IMR-90 (cell line): ENCODE measurements at regions not wholly inside any gene's neighbourhood (a gene's known extent, or its start where the extent isn't known, plus 50 kb on each side); places are given as distances from the start of the nearest gene placed in this dataset.

Experiments
- ATAC-seq: fragments of 200-7000 bp; cut with Tn5 transposase; 2 replicates; pipeline ENCODE4 v1.9.1; 2020; ENCODE audit warnings: low read depth, mild to moderate bottlenecking, moderate library complexity
- BruUV-seq: library from RNA; stranded (reverse); fragments of 400-500 nt; replicated peaks from 2 replicates; lab custom pipeline; 2021; lab: Mats Ljungman, UMichigan
- CTCF ChIA-PET: fragments of 300-600 bp; formaldehyde crosslinking; extraction: SDS; loops from one replicate; lab custom pipeline; 2021; ENCODE audit warnings: antibody characterized with exemption; lab: Yijun Ruan, JAX
- POLR2A ChIA-PET: fragments of 300-600 bp; sonication (Branson Sonifier 250); formaldehyde crosslinking; loops from one replicate; lab custom pipeline; 2022; ENCODE audit warnings: antibody characterized with exemption; ENCODE audit not compliant: unreplicated experiment; lab: Charles Lee
- DNase-seq: peaks from one replicate; pipeline ENCODE4 v3.0.0; 2013
- H2AFZ ChIP-seq: replicated peaks from 2 replicates; pipeline ENCODE3; 2013; ENCODE audit warnings: low read length, mild to moderate bottlenecking; ENCODE audit not compliant: poor library complexity
- H2AK5ac ChIP-seq: 2 replicates; pipeline ENCODE4 v1.6.1; 2013; ENCODE audit warnings: low read depth, low read length, inconsistent platforms
- H2AK9ac ChIP-seq: replicated peaks from 2 replicates; pipeline ENCODE3; 2013; ENCODE audit warnings: mild to moderate bottlenecking, low read depth, low read length, moderate library complexity; ENCODE audit not compliant: poor library complexity
- H2BK120ac ChIP-seq: 2 replicates; pipeline ENCODE4 v1.6.1; 2013; ENCODE audit warnings: low read depth, low read length, inconsistent platforms
- H2BK15ac ChIP-seq: 3 replicates; pipeline ENCODE4 v1.6.1; 2013; ENCODE audit warnings: low read depth, low read length, inconsistent platforms
- H2BK20ac ChIP-seq: 2 replicates; pipeline ENCODE4 v1.6.1; 2013; ENCODE audit warnings: low read depth, mild to moderate bottlenecking, inconsistent platforms, low read length, moderate library complexity
- H2BK5ac ChIP-seq: 2 replicates; pipeline ENCODE4 v1.6.1; 2013; ENCODE audit warnings: mild to moderate bottlenecking, low read depth, low read length, inconsistent platforms; ENCODE audit not compliant: poor library complexity, severe bottlenecking
- H3K14ac ChIP-seq: replicated peaks from 2 replicates; pipeline ENCODE4 v1.6.1; 2013; ENCODE audit warnings: low read depth, low read length, inconsistent platforms
- H3K18ac ChIP-seq: 2 replicates; pipeline ENCODE4 v1.6.1; 2013; ENCODE audit warnings: low read depth, low read length, control low read depth
- H3K23ac ChIP-seq: 2 replicates; pipeline ENCODE4 v1.6.1; 2013; ENCODE audit warnings: low read depth, low read length, inconsistent platforms
- H3K27ac ChIP-seq: 2 replicates; pipeline ENCODE4 v1.5.1; 2013; ENCODE audit warnings: mild to moderate bottlenecking, control low read depth, low read length; ENCODE audit not compliant: insufficient read depth
- H3K27me3 ChIP-seq: 2 replicates; pipeline ENCODE4 v1.6.1; 2013; ENCODE audit warnings: low read length; ENCODE audit not compliant: control insufficient read depth, insufficient read depth
- H3K36me3 ChIP-seq: 2 replicates; pipeline ENCODE4 v1.6.1; 2013; ENCODE audit warnings: low read length, mixed read lengths; ENCODE audit not compliant: control insufficient read depth, insufficient read depth
- H3K4ac ChIP-seq: 2 replicates; pipeline ENCODE4 v1.6.1; 2013; ENCODE audit warnings: low read depth, low read length, inconsistent platforms
- H3K4me1 ChIP-seq: 2 replicates; pipeline ENCODE4 v1.6.1; 2013; ENCODE audit warnings: low read length, mixed read lengths; ENCODE audit not compliant: control insufficient read depth, insufficient read depth
- H3K4me2 ChIP-seq: 2 replicates; pipeline ENCODE4 v1.6.1; 2013; ENCODE audit warnings: low read depth, mild to moderate bottlenecking, control low read depth, low read length, moderate library complexity
- H3K4me3 ChIP-seq: 2 replicates; pipeline ENCODE4 v1.5.1; 2013; ENCODE audit warnings: low read depth, mild to moderate bottlenecking, control low read depth, low read length, moderate library complexity; ENCODE audit not compliant: insufficient read depth
- H3K56ac ChIP-seq: 2 replicates; pipeline ENCODE4 v1.6.1; 2013; ENCODE audit warnings: low read length, inconsistent platforms; ENCODE audit not compliant: insufficient read depth; ENCODE audit errors: extremely low read depth
- H3K79me1 ChIP-seq, 2 experiments: 2 replicates each; pipeline ENCODE4 v1.6.1; 2013; ENCODE audit warnings: low read length in 2 of 2, inconsistent platforms in 1 of 2, low read depth in 1 of 2
- H3K9ac ChIP-seq: 2 replicates; pipeline ENCODE4 v1.6.1; 2013; ENCODE audit warnings: low read depth, low read length, control low read depth
- H3K9me1 ChIP-seq: 2 replicates; pipeline ENCODE4 v1.6.1; 2013; ENCODE audit warnings: low read length, inconsistent platforms; ENCODE audit not compliant: insufficient read depth
- H3K9me3 ChIP-seq: 2 replicates; pipeline ENCODE4 v1.6.1; 2013; ENCODE audit warnings: low read length; ENCODE audit not compliant: control insufficient read depth, insufficient read depth
- H4K20me1 ChIP-seq: 2 replicates; pipeline ENCODE4 v1.6.1; 2013; ENCODE audit warnings: low read length, inconsistent platforms; ENCODE audit not compliant: insufficient read depth
- H4K5ac ChIP-seq: 2 replicates; pipeline ENCODE4 v1.6.1; 2013; ENCODE audit warnings: mild to moderate bottlenecking, low read depth, low read length, control low read depth
- H4K8ac ChIP-seq, 2 experiments: 2 replicates each; pipeline ENCODE4 v1.6.1; 2013; ENCODE audit warnings: low read depth in 2 of 2, low read length in 2 of 2, control low read depth in 1 of 2, inconsistent platforms in 1 of 2
- H4K91ac ChIP-seq: 2 replicates; pipeline ENCODE4 v1.6.1; 2013; ENCODE audit warnings: low read depth, low read length, inconsistent platforms; ENCODE audit not compliant: insufficient read depth
- BHLHE40 ChIP-seq: fragments of 150-350 bp; IDR thresholded peaks from 2 replicates; pipeline ENCODE4 v1.6.1; 2016; ENCODE audit warnings: mild to moderate bottlenecking, low read depth, low read length
- CEBPB ChIP-seq: IDR thresholded peaks from 2 replicates; pipeline ENCODE4 v1.6.1; 2012; ENCODE audit warnings: low read depth, low read length, improper control_type of control experiment
- CHD1 ChIP-seq: IDR thresholded peaks from 2 replicates; pipeline ENCODE4 v1.6.1; 2012; ENCODE audit warnings: low read depth, low read length, improper control_type of control experiment
- MAFK ChIP-seq: IDR thresholded peaks from 2 replicates; pipeline ENCODE4 v1.6.1; 2012; ENCODE audit warnings: low read depth, low read length, improper control_type of control experiment
- MAZ ChIP-seq: IDR thresholded peaks from 2 replicates; pipeline ENCODE4 v1.6.1; 2012; ENCODE audit warnings: low read depth, mild to moderate bottlenecking, low read length, improper control_type of control experiment, moderate library complexity, borderline replicate concordance
- MXI1 ChIP-seq: IDR thresholded peaks from 2 replicates; pipeline ENCODE4 v1.6.1; 2012; ENCODE audit warnings: low read depth, mild to moderate bottlenecking, low read length, moderate library complexity, borderline replicate concordance
- NFE2L2 ChIP-seq: fragments of 150-350 bp; IDR thresholded peaks from 2 replicates; pipeline ENCODE4 v1.6.1; 2016; ENCODE audit warnings: low read depth, mild to moderate bottlenecking, low read length
- POLR2A ChIP-seq: IDR thresholded peaks from 2 replicates; pipeline ENCODE4 v1.6.1; 2012; ENCODE audit warnings: mild to moderate bottlenecking, low read depth, low read length
- RAD21 ChIP-seq: IDR thresholded peaks from 2 replicates; pipeline ENCODE4 v1.6.1; 2012; ENCODE audit warnings: low read length, improper control_type of control experiment
- RCOR1 ChIP-seq: IDR thresholded peaks from 2 replicates; pipeline ENCODE4 v1.6.1; 2012; ENCODE audit warnings: mild to moderate bottlenecking, low read length, improper control_type of control experiment; ENCODE audit not compliant: insufficient replicate concordance
- RFX5 ChIP-seq: IDR thresholded peaks from 2 replicates; pipeline ENCODE4 v1.8.0; 2012; ENCODE audit warnings: low read depth, mild to moderate bottlenecking, low read length, moderate library complexity
- SMC3 ChIP-seq: fragments of 150-350 bp; IDR thresholded peaks from 2 replicates; pipeline ENCODE4 v1.6.1; 2016; ENCODE audit warnings: low read depth, mild to moderate bottlenecking, antibody characterized with exemption, low read length, moderate library complexity
- WGBS, 2 experiments: methylation state at CpG; one replicate each; pipeline versions ENCODE4 v1.1.5 to v1.1.7; 2013; ENCODE audit warnings: missing lambda C conversion rate in 2 of 2; ENCODE audit not compliant: insufficient read length in 1 of 2; ENCODE audit errors: extremely low coverage in 2 of 2; 5-methylcytosine and 5-hydroxymethylcytosine counted together
- dilution Hi-C: fragments of 300-500 bp; cut with HindIII; formaldehyde crosslinking; loops from one replicate; pipeline ENCODE4 v1.14.3; 2018; ENCODE audit warnings: low sequenced_read_pairs; ENCODE audit not compliant: unreplicated experiment
- in situ Hi-C: fragments of 300-500 bp; cut with MboI; formaldehyde crosslinking; loops from 3 replicates; pipeline ENCODE4 v1.14.3; 2019; ENCODE audit warnings: low sequenced_read_pairs, inconsistent platforms, mixed read lengths
- intact Hi-C: fragments of 100-400 bp; cut with micrococcal nuclease; formaldehyde crosslinking; loops from 2 replicates; pipeline ENCODE4 v1.10.0; 2022
- TF ChIP-seq, protein P1 (sequence below): conservative IDR thresholded peaks from 2 replicates; pipeline ENCODE4 v1.5.1; 2012; ENCODE audit warnings: mild to moderate bottlenecking, low read depth, low read length, improper control_type of control experiment
- TF ChIP-seq, protein P2 (sequence below): fragments of 150-350 bp; IDR thresholded peaks from 2 replicates; pipeline ENCODE4 v1.6.1; 2017; ENCODE audit warnings: mild to moderate bottlenecking, antibody characterized with exemption, low read length, low read depth
- TF ChIP-seq, protein P3 (sequence below): fragments of 150-350 bp; IDR thresholded peaks from 2 replicates; pipeline ENCODE4 v1.6.1; 2016; ENCODE audit warnings: low read depth, mild to moderate bottlenecking, low read length, moderate library complexity, borderline replicate concordance

DNA sequence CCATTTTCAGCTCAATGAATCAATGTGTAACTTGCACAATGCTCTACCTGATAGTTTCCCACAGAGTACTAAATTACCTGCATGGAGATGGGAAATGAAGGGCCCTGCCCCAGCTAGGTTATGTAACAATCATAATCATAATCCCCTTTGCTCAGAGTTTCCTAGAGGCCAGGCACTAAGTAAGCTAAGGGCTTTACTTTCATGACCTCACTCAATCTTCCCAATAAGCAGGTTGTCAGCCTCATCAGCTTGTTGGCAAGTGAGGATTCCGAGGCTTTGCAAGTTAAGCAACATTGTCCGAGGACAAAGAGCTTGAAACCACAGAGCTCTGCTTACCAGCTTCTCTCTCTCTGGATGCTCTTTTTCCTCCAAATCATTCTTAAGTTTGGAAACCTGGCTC lies 64.1 kb upstream of the NTPCR start:
- CTCF ChIA-PET: no interaction called here
- Histone ChIP-seq H3K9me3 (no peaks in the 10 kb centered on the region), H3K56ac (no peak overlapping the region), H3K36me3 (no peaks in the 10 kb centered on the region), H3K4me1 (peaks cover 5% of the 10 kb centered on the region), H2AFZ (no peak overlapping the region), H4K91ac (no peak overlapping the region), H2AK9ac (no peak overlapping the region), H4K20me1 (no peaks in the 10 kb centered on the region), H3K27ac (no peak overlapping the region), H3K79me1 (no peaks in the 10 kb centered on the region), H2BK20ac (no peak overlapping the region), H4K5ac (no peak overlapping the region), H3K27me3 (peaks cover 15% of the 10 kb centered on the region), H3K4ac (no peak overlapping the region), H2BK120ac (no peak overlapping the region), H4K8ac (no peak overlapping the region), H3K9me1 (no peaks in the 10 kb centered on the region), H3K9ac (no peak overlapping the region), H3K4me3 (no peak overlapping the region), H2BK5ac (no peak overlapping the region), H3K18ac (no peak overlapping the region), H3K23ac (no peak overlapping the region), H2AK5ac (no peak overlapping the region), H3K14ac (no peak overlapping the region), H2BK15ac (no peak overlapping the region), H3K4me2 (no peak overlapping the region)
- no peak for TF ChIP-seq NFE2L2
- TF ChIP-seq BHLHE40: no peak
- TF ChIP-seq, protein P1, sequence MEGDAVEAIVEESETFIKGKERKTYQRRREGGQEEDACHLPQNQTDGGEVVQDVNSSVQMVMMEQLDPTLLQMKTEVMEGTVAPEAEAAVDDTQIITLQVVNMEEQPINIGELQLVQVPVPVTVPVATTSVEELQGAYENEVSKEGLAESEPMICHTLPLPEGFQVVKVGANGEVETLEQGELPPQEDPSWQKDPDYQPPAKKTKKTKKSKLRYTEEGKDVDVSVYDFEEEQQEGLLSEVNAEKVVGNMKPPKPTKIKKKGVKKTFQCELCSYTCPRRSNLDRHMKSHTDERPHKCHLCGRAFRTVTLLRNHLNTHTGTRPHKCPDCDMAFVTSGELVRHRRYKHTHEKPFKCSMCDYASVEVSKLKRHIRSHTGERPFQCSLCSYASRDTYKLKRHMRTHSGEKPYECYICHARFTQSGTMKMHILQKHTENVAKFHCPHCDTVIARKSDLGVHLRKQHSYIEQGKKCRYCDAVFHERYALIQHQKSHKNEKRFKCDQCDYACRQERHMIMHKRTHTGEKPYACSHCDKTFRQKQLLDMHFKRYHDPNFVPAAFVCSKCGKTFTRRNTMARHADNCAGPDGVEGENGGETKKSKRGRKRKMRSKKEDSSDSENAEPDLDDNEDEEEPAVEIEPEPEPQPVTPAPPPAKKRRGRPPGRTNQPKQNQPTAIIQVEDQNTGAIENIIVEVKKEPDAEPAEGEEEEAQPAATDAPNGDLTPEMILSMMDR: no peak
- TF ChIP-seq MAFK: no peak
- no peak for TF ChIP-seq POLR2A
- TF ChIP-seq RFX5: no peak
- TF ChIP-seq CHD1: no peak
- TF ChIP-seq SMC3: no peak
- TF ChIP-seq, protein P2, sequence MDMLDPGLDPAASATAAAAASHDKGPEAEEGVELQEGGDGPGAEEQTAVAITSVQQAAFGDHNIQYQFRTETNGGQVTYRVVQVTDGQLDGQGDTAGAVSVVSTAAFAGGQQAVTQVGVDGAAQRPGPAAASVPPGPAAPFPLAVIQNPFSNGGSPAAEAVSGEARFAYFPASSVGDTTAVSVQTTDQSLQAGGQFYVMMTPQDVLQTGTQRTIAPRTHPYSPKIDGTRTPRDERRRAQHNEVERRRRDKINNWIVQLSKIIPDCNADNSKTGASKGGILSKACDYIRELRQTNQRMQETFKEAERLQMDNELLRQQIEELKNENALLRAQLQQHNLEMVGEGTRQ: no peak
- no peak for TF ChIP-seq MAZ
- TF ChIP-seq, protein P3, sequence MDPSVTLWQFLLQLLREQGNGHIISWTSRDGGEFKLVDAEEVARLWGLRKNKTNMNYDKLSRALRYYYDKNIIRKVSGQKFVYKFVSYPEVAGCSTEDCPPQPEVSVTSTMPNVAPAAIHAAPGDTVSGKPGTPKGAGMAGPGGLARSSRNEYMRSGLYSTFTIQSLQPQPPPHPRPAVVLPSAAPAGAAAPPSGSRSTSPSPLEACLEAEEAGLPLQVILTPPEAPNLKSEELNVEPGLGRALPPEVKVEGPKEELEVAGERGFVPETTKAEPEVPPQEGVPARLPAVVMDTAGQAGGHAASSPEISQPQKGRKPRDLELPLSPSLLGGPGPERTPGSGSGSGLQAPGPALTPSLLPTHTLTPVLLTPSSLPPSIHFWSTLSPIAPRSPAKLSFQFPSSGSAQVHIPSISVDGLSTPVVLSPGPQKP: no peak
- no peak for TF ChIP-seq RAD21
- no peak for TF ChIP-seq MXI1
- no peak for TF ChIP-seq CEBPB
- no peak for TF ChIP-seq RCOR1
- ATAC-seq (no peak), DNase-seq (no peak)
- intact Hi-C loops: no loop called here
- in situ Hi-C loops: no loop called here
- WGBS, 2 experiments: no CpG with 5 or more reads among the region's 2 CpGs
- dilution Hi-C loops: no loop called here
- POLR2A ChIA-PET: no interaction called here
- no TSS peak for BruUV-seq
